ENCODE measurements at regions not wholly inside any gene's neighbourhood (a gene's known extent, or its start where the extent isn't known, plus 50 kb on each side); places are given as distances from the start of the nearest gene placed in this dataset.
"Not testable (repeated sequence)": the region's sequence is repeated elsewhere in the genome, so short reads cannot be mapped to it uniquely, and the experiment has no call there.

DNA sequence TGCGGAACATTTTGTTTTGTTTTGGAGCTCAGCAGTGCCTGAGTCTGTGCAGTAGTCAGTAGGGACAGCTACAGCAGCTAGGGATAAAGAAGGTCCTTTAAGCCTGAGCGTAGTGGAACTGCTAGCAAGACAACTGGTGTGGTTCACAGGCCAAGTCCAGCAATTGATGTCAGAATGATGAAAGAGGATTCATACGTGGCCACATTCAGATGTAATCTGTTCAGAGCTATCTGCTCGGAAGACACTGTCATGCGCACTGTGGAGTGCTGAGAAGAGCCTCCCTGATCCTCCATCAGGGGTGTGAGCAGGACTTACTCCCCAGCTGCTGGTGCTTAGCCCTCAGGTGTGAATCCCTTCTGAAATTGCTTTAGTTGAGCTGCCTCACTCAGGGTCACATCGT lies 79.6 kb upstream of the ANKRD1 start:
- DNase-seq (ENCODE audit: low spot score): no peak
- intact Hi-C loops (cut with micrococcal nuclease; ENCODE audit: unreplicated experiment): no loop called here
- Histone ChIP-seq H3K4me3 (ENCODE audit: low read depth, low read length, poor library complexity, severe bottlenecking) (no peak overlapping the region), H3K9me3 (ENCODE audit: low read depth, low read length, poor library complexity, severe bottlenecking) (no peaks in the 10 kb centered on the region), H3K27ac (ENCODE audit: low read depth, low read length, poor library complexity, severe bottlenecking) (no peak overlapping the region), H3K4me1 (ENCODE audit: insufficient read depth, low read length, poor library complexity, severe bottlenecking) (no peaks in the 10 kb centered on the region), H3K36me3 (ENCODE audit: insufficient read depth, low read length, poor library complexity, severe bottlenecking) (no peaks in the 10 kb centered on the region), H3K27me3 (replicated peaks; ENCODE audit: insufficient read depth, low read depth, low read length, poor library complexity) (no peaks in the 10 kb centered on the region)
- TF ChIP-seq CTCF (conservative IDR thresholded peaks at IDR 0.05; ENCODE audit: low read depth, low read length): no peak
- TF ChIP-seq EZH2 (IDR thresholded peaks at IDR 0.05; ENCODE audit: borderline replicate concordance, low read depth, low read length, poor library complexity, severe bottlenecking): no peak
- BruUV-seq (replicated peaks): no TSS peak
- POLR2A ChIA-PET (ENCODE audit: low non-redundant PET): no interaction called here
- CTCF ChIA-PET: no interaction called here

DNA sequence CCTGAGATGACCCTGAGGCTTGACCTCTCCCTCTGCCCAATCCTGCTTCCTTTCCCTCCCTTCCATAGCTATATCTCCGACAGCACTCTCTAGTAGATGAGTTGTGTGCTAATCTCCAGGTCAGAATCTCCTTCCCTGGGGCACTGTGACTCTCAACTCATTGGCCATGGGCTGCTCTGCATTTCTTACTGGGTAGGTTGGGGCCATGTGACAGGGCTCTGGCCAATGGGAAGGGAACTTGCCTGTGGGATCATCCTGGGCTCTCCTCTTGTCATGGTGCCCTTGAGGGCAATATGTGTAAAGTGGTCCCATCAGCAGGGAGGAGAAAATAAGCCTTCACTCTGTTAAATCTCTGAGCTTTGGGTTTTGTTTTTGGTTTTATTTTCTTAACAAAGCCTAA lies 80.1 kb upstream of the ANKRD1 start:
- DNase-seq (ENCODE audit: low spot score): no peak
- Histone ChIP-seq H3K4me3 (ENCODE audit: low read depth, low read length, poor library complexity, severe bottlenecking) (no peak overlapping the region), H3K27ac (ENCODE audit: low read depth, low read length, poor library complexity, severe bottlenecking) (no peak overlapping the region), H3K9me3 (ENCODE audit: low read depth, low read length, poor library complexity, severe bottlenecking) (no peaks in the 10 kb centered on the region), H3K36me3 (ENCODE audit: insufficient read depth, low read length, poor library complexity, severe bottlenecking) (no peaks in the 10 kb centered on the region), H3K27me3 (replicated peaks; ENCODE audit: insufficient read depth, low read depth, low read length, poor library complexity) (no peaks in the 10 kb centered on the region), H3K4me1 (ENCODE audit: insufficient read depth, low read length, poor library complexity, severe bottlenecking) (no peaks in the 10 kb centered on the region)
- ChIA-PET POLR2A (ENCODE audit: low non-redundant PET) (no interaction called here), CTCF (no interaction called here)
- no peak for TF ChIP-seq CTCF (conservative IDR thresholded peaks at IDR 0.05; ENCODE audit: low read depth, low read length)
- no peak for TF ChIP-seq EZH2 (IDR thresholded peaks at IDR 0.05; ENCODE audit: borderline replicate concordance, low read depth, low read length, poor library complexity, severe bottlenecking)
- intact Hi-C loops (cut with micrococcal nuclease; ENCODE audit: unreplicated experiment): no loop called here
- no TSS peak for BruUV-seq (replicated peaks)

- ChIA-PET CTCF (no interaction called here), POLR2A (ENCODE audit: low non-redundant PET) (no interaction called here)
- H3K27ac ChIP-seq (ENCODE audit: low read depth, low read length, poor library complexity, severe bottlenecking): no peak overlapping the region
- no peak for TF ChIP-seq EZH2 (IDR thresholded peaks at IDR 0.05; ENCODE audit: borderline replicate concordance, low read depth, low read length, poor library complexity, severe bottlenecking)
- no peak for TF ChIP-seq CTCF (conservative IDR thresholded peaks at IDR 0.05; ENCODE audit: low read depth, low read length)
- no TSS peak for BruUV-seq (replicated peaks)
- DNase-seq (ENCODE audit: low spot score): no peak
- intact Hi-C loops (cut with micrococcal nuclease; ENCODE audit: unreplicated experiment): no loop called here
- no peaks in the 10 kb centered on the region for H3K36me3 ChIP-seq (ENCODE audit: insufficient read depth, low read length, poor library complexity, severe bottlenecking)
- H3K4me3 ChIP-seq (ENCODE audit: low read depth, low read length, poor library complexity, severe bottlenecking): no peak overlapping the region
- H3K9me3 ChIP-seq (ENCODE audit: low read depth, low read length, poor library complexity, severe bottlenecking): no peaks in the 10 kb centered on the region
- H3K4me1 ChIP-seq (ENCODE audit: insufficient read depth, low read length, poor library complexity, severe bottlenecking): no peaks in the 10 kb centered on the region
- no peaks in the 10 kb centered on the region for H3K27me3 ChIP-seq (replicated peaks; ENCODE audit: insufficient read depth, low read depth, low read length, poor library complexity)
Measured at GRCh38 chr10:91002656-91003055, 81.8 kb upstream of the ANKRD1 start.

GRCh38 chr10:91003379-91003778 lies 82.5 kb upstream of the ANKRD1 start:
- POLR2A ChIA-PET (ENCODE audit: low non-redundant PET); DNase-seq (ENCODE audit: low spot score); H3K9me3 ChIP-seq (ENCODE audit: low read depth, low read length, poor library complexity, severe bottlenecking); CTCF ChIA-PET; H3K4me3 ChIP-seq (ENCODE audit: low read depth, low read length, poor library complexity, severe bottlenecking); H3K36me3 ChIP-seq (ENCODE audit: insufficient read depth, low read length, poor library complexity, severe bottlenecking); BruUV-seq (replicated peaks); H3K4me1 ChIP-seq (ENCODE audit: insufficient read depth, low read length, poor library complexity, severe bottlenecking); H3K27ac ChIP-seq (ENCODE audit: low read depth, low read length, poor library complexity, severe bottlenecking); H3K27me3 ChIP-seq (replicated peaks; ENCODE audit: insufficient read depth, low read depth, low read length, poor library complexity); intact Hi-C loops (cut with micrococcal nuclease; ENCODE audit: unreplicated experiment): not testable (repeated sequence)

GRCh38 chr10:91005276-91005675 lies 84.4 kb upstream of the ANKRD1 start:
- H3K27ac ChIP-seq (ENCODE audit: low read depth, low read length, poor library complexity, severe bottlenecking); CTCF ChIA-PET; H3K4me3 ChIP-seq (ENCODE audit: low read depth, low read length, poor library complexity, severe bottlenecking); H3K27me3 ChIP-seq (replicated peaks; ENCODE audit: insufficient read depth, low read depth, low read length, poor library complexity); H3K4me1 ChIP-seq (ENCODE audit: insufficient read depth, low read length, poor library complexity, severe bottlenecking); intact Hi-C loops (cut with micrococcal nuclease; ENCODE audit: unreplicated experiment); POLR2A ChIA-PET (ENCODE audit: low non-redundant PET); H3K36me3 ChIP-seq (ENCODE audit: insufficient read depth, low read length, poor library complexity, severe bottlenecking); DNase-seq (ENCODE audit: low spot score); BruUV-seq (replicated peaks); H3K9me3 ChIP-seq (ENCODE audit: low read depth, low read length, poor library complexity, severe bottlenecking): not testable (repeated sequence)

Data from A673 (cell line).